Neuronal stem cell (in vitro differentiated cells): ENCODE measurements at regions not wholly inside any gene's neighbourhood (a gene's known extent, or its start where the extent isn't known, plus 50 kb on each side); places are given as distances from the start of the nearest gene placed in this dataset.

Experiments used
- DNase-seq: peaks from one replicate; pipeline ENCODE4 v3.0.0-alpha.2; 2013; ENCODE audit warnings: low spot score
- H2AFZ ChIP-seq: one replicate; pipeline ENCODE4 v1.6.1; 2013; ENCODE audit warnings: mild to moderate bottlenecking, low read length, inconsistent platforms
- H2AK5ac ChIP-seq: 2 replicates; pipeline ENCODE4 v1.6.1; 2013; ENCODE audit warnings: low read depth, mild to moderate bottlenecking, inconsistent platforms, low read length, moderate library complexity, mixed read lengths
- H2BK120ac ChIP-seq: 2 replicates; pipeline ENCODE4 v1.6.1; 2013; ENCODE audit warnings: low read depth, mild to moderate bottlenecking, inconsistent platforms, low read length, moderate library complexity, mixed read lengths
- H2BK12ac ChIP-seq: one replicate; pipeline ENCODE4 v1.6.1; 2013; ENCODE audit warnings: low read length, inconsistent platforms
- H2BK15ac ChIP-seq: 2 replicates; pipeline ENCODE4 v1.6.1; 2013; ENCODE audit warnings: mild to moderate bottlenecking, low read length, inconsistent platforms, mixed read lengths
- H2BK5ac ChIP-seq: one replicate; pipeline ENCODE4 v1.6.1; 2013; ENCODE audit warnings: inconsistent platforms, mild to moderate bottlenecking, low read length, moderate library complexity
- H3K14ac ChIP-seq: one replicate; pipeline ENCODE4 v1.6.1; 2013; ENCODE audit warnings: low read length, inconsistent platforms
- H3K18ac ChIP-seq: 2 replicates; pipeline ENCODE4 v1.6.1; 2013; ENCODE audit warnings: low read length, inconsistent platforms
- H3K23ac ChIP-seq: 2 replicates; pipeline ENCODE4 v1.6.1; 2013; ENCODE audit warnings: low read depth, mild to moderate bottlenecking, mixed read lengths, low read length, inconsistent platforms; ENCODE audit not compliant: poor library complexity
- H3K27ac ChIP-seq: replicated peaks from 3 replicates; pipeline ENCODE4 v1.5.1; 2013; ENCODE audit warnings: low read length, inconsistent platforms
- H3K27me3 ChIP-seq, 3 experiments: 2 replicates each; pipeline ENCODE4 v1.6.1; 2013; ENCODE audit warnings: low read length in 3 of 3, mild to moderate bottlenecking in 2 of 3, inconsistent platforms in 1 of 3, low read depth in 1 of 3, mixed read lengths in 1 of 3, moderate library complexity in 1 of 3; ENCODE audit not compliant: control insufficient read depth in 3 of 3, insufficient read depth in 3 of 3
- H3K36me3 ChIP-seq, 2 donors: replicated peaks in 1 of 2; 2 replicates each; pipeline ENCODE4 v1.6.1; 2013; ENCODE audit warnings: low read length in 2 of 2; ENCODE audit not compliant: control insufficient read depth in 2 of 2, insufficient read depth in 2 of 2
- H3K4ac ChIP-seq: 2 replicates; pipeline ENCODE4 v1.6.1; 2013; ENCODE audit warnings: inconsistent platforms, mild to moderate bottlenecking, low read length, moderate library complexity
- H3K4me1 ChIP-seq, 2 donors: 1 replicate in 1 of 2; 2 replicates in 1 of 2; pipeline ENCODE4 v1.6.1; 2013; ENCODE audit warnings: low read length in 2 of 2, low read depth in 1 of 2; ENCODE audit not compliant: control insufficient read depth in 2 of 2, insufficient read depth in 1 of 2
- H3K4me2 ChIP-seq: one replicate; pipeline ENCODE4 v1.6.1; 2013; ENCODE audit warnings: mild to moderate bottlenecking, low read length, inconsistent platforms; ENCODE audit not compliant: insufficient read depth, poor library complexity, severe bottlenecking
- H3K4me3 ChIP-seq, 2 donors: 2 replicates each; pipeline ENCODE4 v1.5.1; 2013; ENCODE audit warnings: low read length in 2 of 2, mild to moderate bottlenecking in 2 of 2, inconsistent platforms in 1 of 2, moderate library complexity in 1 of 2
- H3K79me1 ChIP-seq: one replicate; pipeline ENCODE4 v1.6.1; 2013; ENCODE audit warnings: low read depth, mild to moderate bottlenecking, inconsistent platforms, low read length, moderate library complexity
- H3K9ac ChIP-seq: one replicate; pipeline ENCODE4 v1.6.1; 2013; ENCODE audit warnings: mild to moderate bottlenecking, low read depth, low read length, inconsistent platforms; ENCODE audit not compliant: poor library complexity
- H3K9me3 ChIP-seq, 2 donors: replicated peaks in 1 of 2; 2 replicates each; pipeline versions ENCODE3 to v1.6.1; 2013; ENCODE audit warnings: low read length in 2 of 2, mild to moderate bottlenecking in 2 of 2, inconsistent platforms in 1 of 2, low read depth in 1 of 2, mixed read lengths in 1 of 2, moderate library complexity in 1 of 2; ENCODE audit not compliant: control insufficient read depth in 2 of 2, insufficient read depth in 1 of 2
- H4K8ac ChIP-seq: one replicate; pipeline ENCODE4 v1.6.1; 2013; ENCODE audit warnings: low read depth, mild to moderate bottlenecking, inconsistent platforms, low read length, moderate library complexity
- H4K91ac ChIP-seq: one replicate; pipeline ENCODE4 v1.6.1; 2013; ENCODE audit warnings: low read length, low read depth, mild to moderate bottlenecking, inconsistent platforms; ENCODE audit not compliant: poor library complexity
- WGBS, 2 donors: extraction: QIAGEN DNeasy Blood & Tissue Kit; methylation state at CpG; one replicate each; pipeline ENCODE4 v1.1.7; 2013; ENCODE audit warnings: missing lambda C conversion rate in 2 of 2, mixed read lengths in 1 of 2; ENCODE audit not compliant: insufficient read length in 2 of 2, insufficient replicate concordance in 1 of 2; ENCODE audit errors: extremely low coverage in 2 of 2; 5-methylcytosine and 5-hydroxymethylcytosine counted together

- Histone ChIP-seq H2AFZ (peak overlapping the region; percentile 46), H3K4ac (no peak overlapping the region), H3K23ac (no peak overlapping the region), H3K18ac (no peak overlapping the region), H3K27me3 (no peaks in the 10 kb centered on the region), H3K14ac (no peak overlapping the region), H2BK12ac (no peak overlapping the region), H3K4me1 (peaks cover 0 to 10% of the 10 kb centered on the region in 2 donors), H3K36me3 (no peaks in the 10 kb centered on the region), H3K27ac (no peak overlapping the region), H3K4me2 (no peak overlapping the region), H3K9me3 (peaks cover 0 to 3% of the 10 kb centered on the region in 2 donors), H2BK5ac (no peak overlapping the region), H3K9ac (no peak overlapping the region), H2BK120ac (no peak overlapping the region), H2BK15ac (no peak overlapping the region), H3K4me3 (no peak overlapping the region), H4K8ac (no peak overlapping the region), H4K91ac (no peak overlapping the region), H2AK5ac (no peak overlapping the region), H3K79me1 (no peaks in the 10 kb centered on the region)
- no peak for DNase-seq
- no CpG with 5 or more reads among the region's 4 CpGs for WGBS, 2 donors
Measured at GRCh38 chr11:109859045-109859724, 234.0 kb upstream of the ZC3H12C start.

GRCh38 chr11:109862835-109863234, 230.4 kb upstream of the ZC3H12C start:
- Histone ChIP-seq H3K27ac (no peak overlapping the region), H2AFZ (no peak overlapping the region), H3K9me3 (peaks cover 0 to 3% of the 10 kb centered on the region in 2 donors), H3K79me1 (no peaks in the 10 kb centered on the region), H2BK120ac (no peak overlapping the region), H3K4me1 (peaks cover 0 to 19% of the 10 kb centered on the region in 2 donors), H3K27me3 (no peaks in the 10 kb centered on the region), H2BK12ac (no peak overlapping the region), H4K8ac (no peak overlapping the region), H3K4me2 (no peak overlapping the region), H3K36me3 (no peaks in the 10 kb centered on the region), H3K4me3 (no peak overlapping the region), H2BK15ac (no peak overlapping the region), H2AK5ac (no peak overlapping the region), H2BK5ac (no peak overlapping the region), H3K9ac (no peak overlapping the region), H3K4ac (no peak overlapping the region), H3K18ac (no peak overlapping the region), H4K91ac (no peak overlapping the region), H3K23ac (no peak overlapping the region), H3K14ac (no peak overlapping the region)
- no CpG with 5 or more reads among the region's 3 CpGs for WGBS, 2 donors
- DNase-seq, result no peak

- H3K23ac ChIP-seq, result no peak overlapping the region
- DNase-seq, result no peak
- no peak overlapping the region for H3K27ac ChIP-seq
- no peak overlapping the region for H3K14ac ChIP-seq
- no peak overlapping the region for H2BK120ac ChIP-seq
- no peaks in the 10 kb centered on the region for H3K27me3 ChIP-seq
- no peak overlapping the region for H3K4me3 ChIP-seq
- no peak overlapping the region for H2AK5ac ChIP-seq
- no peak overlapping the region for H3K4me2 ChIP-seq
- H3K9me3 ChIP-seq, result no peaks in the 10 kb centered on the region
- WGBS, 2 donors, result no CpG with 5 or more reads among the region's 3 CpGs
- no peak overlapping the region for H4K8ac ChIP-seq
- H3K18ac ChIP-seq, result no peak overlapping the region
- H3K79me1 ChIP-seq, result no peaks in the 10 kb centered on the region
- H2BK12ac ChIP-seq, result no peak overlapping the region
- no peak overlapping the region for H4K91ac ChIP-seq
- peak overlapping the region; percentile 15 for H2AFZ ChIP-seq
- no peak overlapping the region for H3K9ac ChIP-seq
- peaks cover 0 to 19% of the 10 kb centered on the region in 2 donors for H3K4me1 ChIP-seq
- H2BK5ac ChIP-seq, result no peak overlapping the region
- no peak overlapping the region for H2BK15ac ChIP-seq
- H3K36me3 ChIP-seq, result no peaks in the 10 kb centered on the region
- H3K4ac ChIP-seq, result no peak overlapping the region
Measured at GRCh38 chr11:109864151-109864661, 229.0 kb upstream of the ZC3H12C start.

GRCh38 chr11:109864834-109865547, 228.2 kb upstream of the ZC3H12C start:
- Histone ChIP-seq H3K27me3 (no peaks in the 10 kb centered on the region), H3K14ac (no peak overlapping the region), H3K27ac (no peak overlapping the region), H2BK120ac (no peak overlapping the region), H3K4ac (no peak overlapping the region), H2AK5ac (no peak overlapping the region), H3K4me1 (peaks cover 0 to 16% of the 10 kb centered on the region in 2 donors), H4K91ac (no peak overlapping the region), H3K23ac (no peak overlapping the region), H3K4me2 (no peak overlapping the region), H3K9ac (no peak overlapping the region), H2BK5ac (no peak overlapping the region), H3K36me3 (no peaks in the 10 kb centered on the region), H2AFZ (no peak overlapping the region), H3K79me1 (no peaks in the 10 kb centered on the region), H3K18ac (no peak overlapping the region), H3K4me3 (no peak overlapping the region), H4K8ac (no peak overlapping the region), H2BK15ac (no peak overlapping the region), H3K9me3 (no peaks in the 10 kb centered on the region), H2BK12ac (no peak overlapping the region)
- no CpG with 5 or more reads among the region's 2 CpGs for WGBS, 2 donors
- no peak for DNase-seq
